NT2/D1 (cell line): ENCODE measurements at regions not wholly inside any gene's neighbourhood (a gene's known extent, or its start where the extent isn't known, plus 50 kb on each side); places are given as distances from the start of the nearest gene placed in this dataset.
"Not testable (repeated sequence)": the region's sequence is repeated elsewhere in the genome, so short reads cannot be mapped to it uniquely, and the experiment has no call there.

ENCODE experiments used
- DNase-seq: peaks from one replicate; pipeline ENCODE4 v3.0.0-alpha.2; 2011; ENCODE audit warnings: low read depth, low spot score
- H3K27me3 ChIP-seq: 2 replicates; pipeline ENCODE4 v1.6.0; 2011; ENCODE audit warnings: mild to moderate bottlenecking; ENCODE audit not compliant: insufficient read length, insufficient read depth
- H3K36me3 ChIP-seq: 2 replicates; pipeline ENCODE4 v1.6.1; 2011; ENCODE audit warnings: mild to moderate bottlenecking, low read length, mixed read lengths; ENCODE audit not compliant: insufficient read depth, insufficient read length
- H3K4me1 ChIP-seq: 2 replicates; pipeline ENCODE4 v1.5.1; 2011; ENCODE audit not compliant: insufficient read depth, insufficient read length
- H3K4me3 ChIP-seq: 2 replicates; pipeline ENCODE4 v1.5.1; 2011; ENCODE audit warnings: low read depth; ENCODE audit not compliant: insufficient read length
- H3K9ac ChIP-seq: 2 replicates; pipeline ENCODE4 v1.6.0; 2011; ENCODE audit warnings: low read depth; ENCODE audit not compliant: insufficient read length
- H3K9me3 ChIP-seq: 2 replicates; pipeline ENCODE4 v1.5.1; 2011; ENCODE audit warnings: mild to moderate bottlenecking, low read length; ENCODE audit not compliant: insufficient read depth
- SUZ12 ChIP-seq: IDR thresholded peaks from 2 replicates; pipeline ENCODE4 v1.6.1; 2011; ENCODE audit not compliant: insufficient read length, insufficient read depth; ENCODE audit errors: extremely low read depth
- YY1 ChIP-seq: IDR thresholded peaks from 2 replicates; pipeline ENCODE4 v1.6.1; 2011; ENCODE audit not compliant: insufficient read length, insufficient read depth
- ZNF274 ChIP-seq: IDR thresholded peaks from 2 replicates; pipeline ENCODE4 v1.6.1; 2011; ENCODE audit warnings: mild to moderate bottlenecking, low read depth, low read length

GRCh38 chr5:52013523-52013922 lies 630.3 kb downstream of the ISL1 start:
- H3K9ac ChIP-seq = no peak overlapping the region
- no peaks in the 10 kb centered on the region for H3K36me3 ChIP-seq
- no peaks in the 10 kb centered on the region for H3K4me1 ChIP-seq
- TF ChIP-seq SUZ12 (no peak), ZNF274 (no peak), YY1 (no peak)
- H3K9me3 ChIP-seq = no peaks in the 10 kb centered on the region
- no peak overlapping the region for H3K4me3 ChIP-seq
- no peak for DNase-seq
- no peaks in the 10 kb centered on the region for H3K27me3 ChIP-seq

DNA sequence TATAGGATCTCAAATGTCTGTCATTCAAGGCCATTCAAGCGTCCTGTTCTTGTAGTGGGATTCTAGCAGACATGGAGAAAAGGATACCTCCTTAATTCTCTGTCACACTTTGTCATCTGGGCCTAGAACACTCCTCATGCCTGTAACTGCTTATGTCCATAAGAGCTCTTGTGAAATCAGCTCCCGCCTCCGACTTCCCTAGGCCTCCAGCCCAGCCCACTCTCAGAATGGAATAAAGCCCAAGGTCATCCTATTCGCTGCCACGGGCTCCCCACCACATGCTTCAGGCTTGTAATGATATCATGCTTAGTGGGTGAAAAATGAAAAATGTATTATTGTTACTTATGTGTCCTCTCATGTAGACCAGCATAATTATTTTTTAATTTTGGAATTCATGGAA lies 632.5 kb downstream of the ISL1 start:
- H3K9me3 ChIP-seq = no peaks in the 10 kb centered on the region
- no peaks in the 10 kb centered on the region for H3K36me3 ChIP-seq
- H3K27me3 ChIP-seq = no peaks in the 10 kb centered on the region
- DNase-seq = no peak
- no peak overlapping the region for H3K4me3 ChIP-seq
- H3K9ac ChIP-seq = no peak overlapping the region
- TF ChIP-seq ZNF274 (no peak), SUZ12 (no peak), YY1 (no peak)
- no peaks in the 10 kb centered on the region for H3K4me1 ChIP-seq

DNA sequence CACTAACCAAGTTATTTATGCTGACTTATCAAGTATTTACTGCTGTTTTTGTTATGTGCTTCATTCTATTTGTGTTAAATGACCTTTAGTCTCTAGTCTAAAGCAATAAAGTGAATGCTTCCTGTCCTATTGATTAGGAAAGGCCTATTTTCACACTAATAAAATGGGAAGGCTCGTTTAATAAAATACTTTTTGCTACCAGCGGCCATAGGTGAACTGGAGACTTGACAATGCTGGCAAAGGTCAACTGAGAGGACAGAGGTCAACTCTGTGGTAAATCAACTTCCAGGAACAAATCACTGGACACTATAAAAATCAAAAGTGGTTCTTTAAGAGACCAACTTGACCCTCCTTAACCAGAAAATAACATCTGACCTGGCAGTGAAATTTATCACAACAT lies 634.3 kb downstream of the ISL1 start:
- DNase-seq = no peak
- H3K9me3 ChIP-seq = no peaks in the 10 kb centered on the region
- H3K4me3 ChIP-seq = no peak overlapping the region
- H3K27me3 ChIP-seq = no peaks in the 10 kb centered on the region
- no peak overlapping the region for H3K9ac ChIP-seq
- TF ChIP-seq SUZ12 (no peak), ZNF274 (no peak), YY1 (no peak)
- no peaks in the 10 kb centered on the region for H3K36me3 ChIP-seq
- no peaks in the 10 kb centered on the region for H3K4me1 ChIP-seq

- no peaks in the 10 kb centered on the region for H3K4me1 ChIP-seq
- H3K27me3 ChIP-seq = no peaks in the 10 kb centered on the region
- H3K4me3 ChIP-seq = no peak overlapping the region
- DNase-seq = no peak
- no peaks in the 10 kb centered on the region for H3K36me3 ChIP-seq
- no peak overlapping the region for H3K9ac ChIP-seq
- H3K9me3 ChIP-seq = no peaks in the 10 kb centered on the region
- TF ChIP-seq SUZ12 (no peak), ZNF274 (no peak)
These were observed 641.1 kb downstream of the ISL1 start for GRCh38 chr5:52024359-52024758.

DNA sequence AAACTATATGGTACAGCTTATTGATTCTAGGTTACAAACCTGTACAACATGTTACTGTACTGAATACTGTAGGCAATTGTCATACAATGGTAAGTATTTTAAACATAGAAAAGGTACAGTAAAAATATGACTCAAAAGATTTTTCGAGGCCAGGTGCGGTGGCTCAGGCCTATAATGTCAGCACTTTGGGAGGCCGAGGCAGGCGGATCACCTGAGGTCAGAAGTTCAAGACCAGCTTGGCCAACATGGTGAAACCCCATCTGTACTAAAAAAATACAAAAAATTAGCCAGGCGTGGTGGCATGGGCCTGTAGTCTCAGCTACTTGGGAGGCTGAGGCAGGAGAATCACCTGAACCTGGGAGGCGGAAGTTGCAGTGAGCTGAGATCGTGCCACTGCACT lies 646.6 kb downstream of the ISL1 start:
- H3K4me3 ChIP-seq, DNase-seq, H3K9me3 ChIP-seq, H3K9ac ChIP-seq, H3K4me1 ChIP-seq, H3K27me3 ChIP-seq, H3K36me3 ChIP-seq: not testable (repeated sequence)

- H3K27me3 ChIP-seq = no peaks in the 10 kb centered on the region
- no peaks in the 10 kb centered on the region for H3K9me3 ChIP-seq
- TF ChIP-seq ZNF274 (no peak), SUZ12 (no peak), YY1 (no peak)
- H3K36me3 ChIP-seq = no peaks in the 10 kb centered on the region
- no peaks in the 10 kb centered on the region for H3K4me1 ChIP-seq
- H3K9ac ChIP-seq = no peak overlapping the region
- H3K4me3 ChIP-seq = no peak overlapping the region
- no peak for DNase-seq
These were observed 658.6 kb downstream of the ISL1 start for GRCh38 chr5:52041842-52042241.

DNA sequence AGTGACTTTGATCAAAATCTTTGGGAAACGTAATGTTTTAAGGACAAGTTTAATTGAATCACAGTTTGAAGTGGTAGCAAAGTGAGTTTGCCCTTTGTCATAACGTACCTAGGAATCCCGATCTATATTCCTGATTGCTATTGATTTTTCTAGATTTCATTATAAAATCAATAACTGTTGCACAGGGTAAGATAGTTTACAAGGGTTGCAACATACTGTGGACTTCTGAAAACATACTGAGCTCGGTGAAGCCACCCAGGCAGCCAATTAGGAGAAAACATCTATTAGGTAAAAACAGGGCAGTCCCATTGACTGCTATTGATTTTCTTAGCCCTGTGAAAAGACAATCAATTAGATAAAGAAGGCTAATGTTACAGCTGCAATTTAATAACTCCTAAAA lies 659.9 kb downstream of the ISL1 start:
- no peaks in the 10 kb centered on the region for H3K27me3 ChIP-seq
- no peak overlapping the region for H3K9ac ChIP-seq
- DNase-seq = no peak
- H3K36me3 ChIP-seq = no peaks in the 10 kb centered on the region
- no peaks in the 10 kb centered on the region for H3K9me3 ChIP-seq
- no peak for TF ChIP-seq ZNF274
- no peak overlapping the region for H3K4me3 ChIP-seq
- no peaks in the 10 kb centered on the region for H3K4me1 ChIP-seq

GRCh38 chr5:52043543-52043942 lies 660.3 kb downstream of the ISL1 start:
- Histone ChIP-seq H3K36me3 (no peaks in the 10 kb centered on the region), H3K4me3 (no peak overlapping the region), H3K27me3 (no peaks in the 10 kb centered on the region), H3K9me3 (no peaks in the 10 kb centered on the region), H3K9ac (no peak overlapping the region), H3K4me1 (no peaks in the 10 kb centered on the region)
- DNase-seq = peak; percentile 9
- TF ChIP-seq SUZ12 (no peak), ZNF274 (no peak), YY1 (no peak)
